HepG2 (cell line): ENCODE measurements at regions not wholly inside any gene's neighbourhood (a gene's known extent, or its start where the extent isn't known, plus 50 kb on each side); places are given as distances from the start of the nearest gene placed in this dataset.

Experiments used
- ATAC-seq: fragments of 200-7000 bp; cut with Tn5 transposase; 3 replicates; pipeline ENCODE4 v1.9.1; 2020; ENCODE audit warnings: mild to moderate bottlenecking, moderate library complexity
- BruUV-seq: library from RNA; stranded (reverse); fragments of 400-500 nt; replicated peaks from 2 replicates; lab custom pipeline; 2021; lab: Mats Ljungman, UMichigan
- CTCF ChIA-PET: fragments of 300-600 bp; formaldehyde crosslinking; extraction: SDS; loops from one replicate; lab custom pipeline; 2021; ENCODE audit warnings: low total read pairs, inconsistent platforms, low intra/inter-chr PET ratio; lab: Yijun Ruan, JAX
- POLR2A ChIA-PET: fragments of 350-600 bp; sonication (Branson Sonifier 250); formaldehyde crosslinking; loops from one replicate; lab custom pipeline; 2020; ENCODE audit warnings: antibody characterized with exemption, inconsistent platforms; lab: Yijun Ruan, JAX
- DNase-seq: peaks from one replicate; pipeline ENCODE4 v3.0.0-alpha.2; 2015; ENCODE audit warnings: low spot score
- FAIRE-seq: peaks from 3 replicates; lab custom pipeline; 2011; peaks lifted over from hg19 to GRCh38; lab: Jason Lieb, UNC
- H2AFZ ChIP-seq: one replicate; pipeline ENCODE4 v1.6.1; 2011; ENCODE audit warnings: low read length, inconsistent platforms
- H3K27ac ChIP-seq: fragments of 300-600 bp; 3 replicates; pipeline ENCODE4 v1.8.0; 2011; ENCODE audit warnings: mixed run types, mild to moderate bottlenecking, mixed read lengths, low read length, inconsistent platforms; ENCODE audit not compliant: insufficient read depth; ENCODE audit errors: extremely low read length
- H3K27me3 ChIP-seq, 2 experiments: fragments of 200-600 bp in 1 of 2; 2 replicates in 1 of 2; 3 replicates in 1 of 2; pipeline versions ENCODE4 v1.6.0 to v1.8.0; 2011; ENCODE audit warnings: low read length in 2 of 2, mild to moderate bottlenecking in 2 of 2, moderate library complexity in 2 of 2, inconsistent platforms in 1 of 2; ENCODE audit not compliant: insufficient read depth in 2 of 2, control insufficient read depth in 1 of 2
- H3K36me3 ChIP-seq, 2 experiments: fragments of 200-600 bp in 1 of 2; replicated peaks in 1 of 2; 2 replicates in 1 of 2; 3 replicates in 1 of 2; pipeline versions ENCODE4 v1.5.1 to v1.8.0; 2011; ENCODE audit warnings: low read length in 2 of 2, inconsistent platforms in 1 of 2; ENCODE audit not compliant: insufficient read depth in 2 of 2, control insufficient read depth in 1 of 2
- H3K4me1 ChIP-seq: 2 replicates; pipeline ENCODE4 v1.5.1; 2012; ENCODE audit warnings: low read length, inconsistent platforms; ENCODE audit not compliant: insufficient read depth
- H3K4me2 ChIP-seq: 2 replicates; pipeline ENCODE4 v1.6.0; 2011; ENCODE audit warnings: low read depth, low read length, inconsistent platforms
- H3K4me3 ChIP-seq, 3 experiments: fragments of 200-600 bp in 1 of 3; sonication (generic), shearing (Covaris generic) in 1 of 3; replicated peaks in 1 of 3; 2 replicates each; pipeline ENCODE4 v1.5.1; 2011 to 2016; ENCODE audit warnings: low read length in 3 of 3, inconsistent platforms in 2 of 3, low read depth in 2 of 3, mild to moderate bottlenecking in 2 of 3, control low read depth in 1 of 3, mixed read lengths in 1 of 3; ENCODE audit not compliant: insufficient read depth in 1 of 3
- H3K79me2 ChIP-seq: one replicate; pipeline ENCODE4 v1.6.1; 2011; ENCODE audit warnings: low read length, inconsistent platforms; ENCODE audit not compliant: insufficient read depth
- H3K9ac ChIP-seq: 2 replicates; pipeline ENCODE4 v1.6.0; 2011; ENCODE audit warnings: mild to moderate bottlenecking, low read depth, low read length, inconsistent platforms; ENCODE audit not compliant: insufficient read depth
- H3K9me3 ChIP-seq: 2 replicates; pipeline ENCODE4 v1.5.1; 2012; ENCODE audit warnings: mild to moderate bottlenecking, low read length
- H4K20me1 ChIP-seq: 2 replicates; pipeline ENCODE4 v1.6.0; 2011; ENCODE audit warnings: inconsistent platforms, mild to moderate bottlenecking, low read length, moderate library complexity; ENCODE audit not compliant: insufficient read depth
- DNMT3B ChIP-seq: conservative IDR thresholded peaks from 2 replicates; pipeline ENCODE4 v1.6.1; 2016; ENCODE audit warnings: missing biosample characterization, control low read depth
- E2F1 ChIP-seq: sonication (generic); formaldehyde crosslinking; IDR thresholded peaks from 2 replicates; pipeline ENCODE4 v1.5.0; 2020; ENCODE audit warnings: missing genetic modification reagents
- IKZF4 ChIP-seq: sonication (generic); formaldehyde crosslinking; IDR thresholded peaks from 2 replicates; pipeline ENCODE4 v1.5.1; 2020; ENCODE audit warnings: borderline replicate concordance, mild to moderate bottlenecking, low read depth, missing genetic modification reagents; ENCODE audit errors: not compliant biosample characterization
- SNAPC2 ChIP-seq: sonication (generic); formaldehyde crosslinking; IDR thresholded peaks from 2 replicates; pipeline ENCODE4 v1.8.1; 2022; ENCODE audit warnings: mild to moderate bottlenecking, missing genetic modification reagents
- TFDP2 ChIP-seq: sonication (generic); formaldehyde crosslinking; IDR thresholded peaks from 2 replicates; pipeline ENCODE4 v1.4.0; 2020; ENCODE audit warnings: missing genetic modification reagents
- THRA ChIP-seq: sonication (generic); formaldehyde crosslinking; IDR thresholded peaks from 2 replicates; pipeline ENCODE4 v1.4.0; 2020; ENCODE audit warnings: missing genetic modification reagents, borderline replicate concordance
- ZC3H4 ChIP-seq: sonication (generic); formaldehyde crosslinking; IDR thresholded peaks from 2 replicates; pipeline ENCODE4 v1.4.0; 2020; ENCODE audit warnings: missing genetic modification reagents, borderline replicate concordance
- ZKSCAN1 ChIP-seq: fragments of 150-350 bp; IDR thresholded peaks from 2 replicates; pipeline ENCODE4 v1.6.1; 2014; ENCODE audit warnings: low read length
- ZNF160 ChIP-seq: sonication (generic); formaldehyde crosslinking; IDR thresholded peaks from 2 replicates; pipeline ENCODE4 v1.8.0; 2022; ENCODE audit warnings: mild to moderate bottlenecking, inconsistent platforms, missing genetic modification reagents
- ZNF274 ChIP-seq: sonication (generic); formaldehyde crosslinking; IDR thresholded peaks from 2 replicates; pipeline ENCODE4 v1.5.1; 2020; ENCODE audit warnings: mild to moderate bottlenecking, missing genetic modification reagents
- ZNF883 ChIP-seq: sonication (generic); formaldehyde crosslinking; IDR thresholded peaks from 2 replicates; pipeline ENCODE4 v1.5.1; 2020; ENCODE audit warnings: mild to moderate bottlenecking, missing genetic modification reagents; ENCODE audit errors: not compliant biosample characterization
- WGBS: methylation state at CpG from one replicate; pipeline ENCODE4 v1.1.6; 2017; ENCODE audit warnings: low lambda C conversion rate; 5-methylcytosine and 5-hydroxymethylcytosine counted together
- in situ Hi-C: cut with HindIII; loops from 2 replicates; pipeline ENCODE4 v1.10.0; 2017; ENCODE audit warnings: low pct_unique_long_range_greater_than_20kb; ENCODE audit not compliant: extremely low pct_ligation_motif_present
- intact Hi-C: fragments of 100-400 bp; cut with micrococcal nuclease; formaldehyde crosslinking; loops from one replicate; pipeline ENCODE4 v1.10.0; 2022; ENCODE audit not compliant: unreplicated experiment

GRCh38 chr3:75295013-75295412 lies 369.1 kb upstream of the FRG2C start:
- no peaks in the 10 kb centered on the region for H3K9me3 ChIP-seq
- no peaks in the 10 kb centered on the region for H3K4me1 ChIP-seq
- ChIA-PET CTCF (interaction anchor here (0.8 to 1.4 kb wide), 2 partner anchors 135 to 257 kb away, joined by 4 to 6 read pairs; no protein-coding TSS in a partner anchor), POLR2A (no interaction called here)
- no peaks in the 10 kb centered on the region for H3K79me2 ChIP-seq
- H3K27me3 ChIP-seq: no peaks in the 10 kb centered on the region; a peak in 1 of 5 replicates
- H3K9ac ChIP-seq: no peak overlapping the region
- no TSS peak for BruUV-seq
- FAIRE-seq (no peak), ATAC-seq (no peak), DNase-seq (no peak)
- 10% methylated on average over 7 of the region's 7 CpGs for WGBS
- no peak for TF ChIP-seq IKZF4 (CRISPR knock-in tag)
- no peak for TF ChIP-seq DNMT3B (CRISPR knock-in tag)
- no peak for TF ChIP-seq TFDP2 (CRISPR knock-in tag)
- no peak for TF ChIP-seq E2F1 (CRISPR knock-in tag)
- TF ChIP-seq ZKSCAN1: no peak
- TF ChIP-seq ZNF274 (CRISPR knock-in tag): no peak
- no peak for TF ChIP-seq ZNF883 (CRISPR knock-in tag)
- TF ChIP-seq SNAPC2 (CRISPR knock-in tag): no peak
- no peak for TF ChIP-seq THRA (CRISPR knock-in tag)
- no peak for TF ChIP-seq ZC3H4 (CRISPR knock-in tag)
- no peak for TF ChIP-seq ZNF160
- H2AFZ ChIP-seq: no peak overlapping the region
- no peak overlapping the region for H3K27ac ChIP-seq
- H3K4me2 ChIP-seq: no peak overlapping the region
- no peaks in the 10 kb centered on the region for H3K36me3 ChIP-seq
- in situ Hi-C loops: loop anchor here (10.0 kb wide), 1 partner anchor 130 kb away; no protein-coding TSS in a partner anchor
- H3K4me3 ChIP-seq: no peak overlapping the region
- intact Hi-C loops: no loop called here
- H4K20me1 ChIP-seq: no peaks in the 10 kb centered on the region
